ENCODE measurements at regions not wholly inside any gene's neighbourhood (a gene's known extent, or its start where the extent isn't known, plus 50 kb on each side); places are given as distances from the start of the nearest gene placed in this dataset.
A peak's percentile ranks its signal among the peaks of the same experiment; 100 is the strongest.

DNA sequence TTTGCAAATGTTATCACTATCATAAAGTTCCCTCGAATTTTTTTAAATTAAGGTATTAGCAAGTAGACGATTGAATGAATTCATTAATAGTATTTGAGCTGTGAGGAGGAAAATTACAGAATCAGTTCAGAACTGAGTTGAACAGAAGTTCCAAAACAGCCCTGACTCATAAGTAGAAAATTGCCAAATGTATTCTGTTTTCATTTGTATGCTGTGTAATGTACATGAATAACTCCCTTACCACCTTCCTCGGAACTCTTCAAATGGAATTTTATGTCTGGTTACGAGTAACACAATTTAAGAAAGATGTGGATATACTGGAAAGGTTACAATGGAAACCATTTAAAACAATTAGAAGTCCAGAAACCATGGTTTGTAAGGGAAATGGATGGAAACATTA lies 283.3 kb upstream of the FAR2 start:
- Mint-ChIP-seq H3K27me3 (peaks cover 7% of the 10 kb centered on the region), H3K4me1 (no peaks in the 10 kb centered on the region), H3K27ac (no peak overlapping the region), H3K9me3 (no peaks in the 10 kb centered on the region), H3K36me3 (no peaks in the 10 kb centered on the region), H3K4me3 (no peak overlapping the region)
- DNase-seq: no peak

- DNase-seq: no peak
- Mint-ChIP-seq H3K4me3 (no peak overlapping the region), H3K4me1 (no peaks in the 10 kb centered on the region), H3K27ac (no peak overlapping the region), H3K36me3 (no peaks in the 10 kb centered on the region), H3K9me3 (no peaks in the 10 kb centered on the region), H3K27me3 (peaks cover 4% of the 10 kb centered on the region)
Measured at GRCh38 chr12:28866296-28866695, 282.8 kb upstream of the FAR2 start.

- Mint-ChIP-seq H3K4me1 (no peaks in the 10 kb centered on the region), H3K9me3 (no peaks in the 10 kb centered on the region), H3K36me3 (no peaks in the 10 kb centered on the region), H3K27me3 (peaks cover 4% of the 10 kb centered on the region), H3K27ac (no peak overlapping the region), H3K4me3 (no peak overlapping the region)
- DNase-seq: no peak
Measured at GRCh38 chr12:28866715-28867503, 282.2 kb upstream of the FAR2 start.

DNA sequence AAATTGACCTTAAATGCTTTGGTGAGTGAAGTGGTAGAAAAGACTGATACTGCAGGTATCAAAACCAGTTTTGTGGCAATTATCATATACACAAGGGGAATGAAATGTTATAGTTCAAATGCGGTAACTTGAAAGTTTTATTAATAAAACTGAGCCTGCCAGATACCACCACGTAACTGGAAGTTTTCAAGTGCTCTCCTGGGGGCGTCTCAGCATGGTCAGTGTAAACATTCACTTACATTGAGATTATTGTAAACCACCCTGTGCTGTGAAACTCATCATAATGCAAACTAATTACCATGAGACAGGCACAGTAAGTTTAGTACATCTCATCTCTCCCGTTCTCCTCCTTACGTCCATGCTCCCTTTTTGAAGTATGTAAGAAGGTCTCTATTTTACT lies 280.7 kb upstream of the FAR2 start:
- H3K4me1 Mint-ChIP-seq: no peaks in the 10 kb centered on the region
- H3K4me3 Mint-ChIP-seq: no peak overlapping the region
- no peaks in the 10 kb centered on the region for H3K36me3 Mint-ChIP-seq
- no peak for DNase-seq
- peaks cover 4% of the 10 kb centered on the region for H3K27me3 Mint-ChIP-seq
- no peak overlapping the region for H3K27ac Mint-ChIP-seq
- H3K9me3 Mint-ChIP-seq: no peaks in the 10 kb centered on the region

- no peaks in the 10 kb centered on the region for H3K4me1 Mint-ChIP-seq
- no peak for DNase-seq
- H3K27me3 Mint-ChIP-seq: no peaks in the 10 kb centered on the region
- no peak overlapping the region for H3K27ac Mint-ChIP-seq
- H3K9me3 Mint-ChIP-seq: no peaks in the 10 kb centered on the region
- H3K36me3 Mint-ChIP-seq: no peaks in the 10 kb centered on the region
- H3K4me3 Mint-ChIP-seq: no peak overlapping the region
Measured at GRCh38 chr12:28869197-28869596, 279.9 kb upstream of the FAR2 start.

DNA sequence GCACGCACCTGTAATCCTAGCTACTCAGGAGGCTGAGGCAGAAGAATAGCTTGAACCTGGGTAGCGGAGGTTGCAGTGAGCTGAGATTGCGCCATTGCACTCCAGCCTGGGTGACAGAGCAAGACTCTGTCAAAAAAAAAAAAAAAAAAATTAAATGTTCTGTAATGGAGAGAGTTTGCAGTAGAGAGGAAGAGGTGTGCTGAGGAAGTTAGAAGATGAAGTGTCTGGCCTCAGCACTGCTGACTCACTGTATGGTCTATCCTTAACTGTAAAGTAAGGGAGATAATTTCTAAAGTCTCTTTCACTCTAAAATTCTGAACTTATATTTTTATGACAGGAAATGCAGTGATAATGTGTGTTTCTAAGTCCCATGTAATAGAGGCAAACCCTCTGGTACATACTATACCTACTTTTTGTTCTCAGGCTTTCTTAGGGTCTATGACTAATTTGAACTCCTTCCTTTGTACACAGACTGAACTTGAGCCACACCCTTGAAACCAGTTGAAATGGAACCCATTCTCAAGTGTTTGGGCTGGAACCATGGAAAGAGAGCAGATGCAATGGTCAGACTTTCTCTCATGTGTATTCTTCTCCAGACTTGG lies 278.1 kb upstream of the FAR2 start:
- no peak overlapping the region for H3K27ac Mint-ChIP-seq
- DNase-seq: no peak
- no peaks in the 10 kb centered on the region for H3K36me3 Mint-ChIP-seq
- no peaks in the 10 kb centered on the region for H3K9me3 Mint-ChIP-seq
- H3K4me3 Mint-ChIP-seq: no peak overlapping the region
- H3K27me3 Mint-ChIP-seq: no peaks in the 10 kb centered on the region
- no peaks in the 10 kb centered on the region for H3K4me1 Mint-ChIP-seq

- Mint-ChIP-seq H3K36me3 (no peaks in the 10 kb centered on the region), H3K27me3 (no peaks in the 10 kb centered on the region), H3K4me3 (no peak overlapping the region), H3K9me3 (no peaks in the 10 kb centered on the region), H3K4me1 (no peaks in the 10 kb centered on the region), H3K27ac (no peak overlapping the region)
- DNase-seq: peak; percentile 4
Measured at GRCh38 chr12:28872654-28873268, 276.3 kb upstream of the FAR2 start.

- Mint-ChIP-seq H3K27ac (no peak overlapping the region), H3K36me3 (no peaks in the 10 kb centered on the region), H3K9me3 (no peaks in the 10 kb centered on the region), H3K4me3 (no peak overlapping the region), H3K27me3 (no peaks in the 10 kb centered on the region), H3K4me1 (no peaks in the 10 kb centered on the region)
- no peak for DNase-seq
Measured at GRCh38 chr12:28874758-28875157, 274.3 kb upstream of the FAR2 start.

- no peaks in the 10 kb centered on the region for H3K4me1 Mint-ChIP-seq
- H3K9me3 Mint-ChIP-seq: no peaks in the 10 kb centered on the region
- H3K27me3 Mint-ChIP-seq: no peaks in the 10 kb centered on the region
- H3K36me3 Mint-ChIP-seq: no peaks in the 10 kb centered on the region
- H3K27ac Mint-ChIP-seq: no peak overlapping the region
- H3K4me3 Mint-ChIP-seq: no peak overlapping the region
- DNase-seq: no peak
Measured at GRCh38 chr12:28876196-28876798, 272.8 kb upstream of the FAR2 start.

DNA sequence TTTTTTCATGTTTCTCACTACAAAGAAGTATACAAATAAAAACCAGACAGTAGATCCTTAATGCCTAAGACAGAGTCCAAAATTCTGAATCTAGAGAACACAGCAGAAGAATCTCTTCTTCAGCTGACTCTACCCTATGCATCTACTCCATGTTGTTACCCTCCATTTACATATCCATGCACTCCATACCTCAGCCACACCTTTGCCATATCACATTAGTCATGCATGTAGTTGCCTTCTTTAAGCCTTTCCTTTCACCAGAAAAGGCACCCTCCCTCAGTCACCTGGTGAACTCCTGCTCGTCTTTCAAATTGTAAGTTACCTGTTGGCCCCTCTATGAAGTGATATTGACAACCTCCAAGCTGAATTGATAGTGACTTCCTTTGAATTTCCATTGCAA lies 271.2 kb upstream of the FAR2 start:
- no peak for DNase-seq
- Mint-ChIP-seq H3K27ac (no peak overlapping the region), H3K27me3 (no peaks in the 10 kb centered on the region), H3K4me1 (no peaks in the 10 kb centered on the region), H3K9me3 (no peaks in the 10 kb centered on the region), H3K4me3 (no peak overlapping the region), H3K36me3 (no peaks in the 10 kb centered on the region)

- Mint-ChIP-seq H3K27ac (no peak overlapping the region), H3K4me3 (no peak overlapping the region), H3K36me3 (no peaks in the 10 kb centered on the region), H3K27me3 (no peaks in the 10 kb centered on the region), H3K4me1 (no peaks in the 10 kb centered on the region), H3K9me3 (no peaks in the 10 kb centered on the region)
- no peak for DNase-seq
Measured at GRCh38 chr12:28878629-28879028, 270.4 kb upstream of the FAR2 start.

- H3K27me3 Mint-ChIP-seq: no peaks in the 10 kb centered on the region
- no peaks in the 10 kb centered on the region for H3K9me3 Mint-ChIP-seq
- no peak overlapping the region for H3K4me3 Mint-ChIP-seq
- no peaks in the 10 kb centered on the region for H3K4me1 Mint-ChIP-seq
- H3K27ac Mint-ChIP-seq: no peak overlapping the region
- DNase-seq: no peak
- no peaks in the 10 kb centered on the region for H3K36me3 Mint-ChIP-seq
Measured at GRCh38 chr12:28879379-28879778, 269.7 kb upstream of the FAR2 start.

DNA sequence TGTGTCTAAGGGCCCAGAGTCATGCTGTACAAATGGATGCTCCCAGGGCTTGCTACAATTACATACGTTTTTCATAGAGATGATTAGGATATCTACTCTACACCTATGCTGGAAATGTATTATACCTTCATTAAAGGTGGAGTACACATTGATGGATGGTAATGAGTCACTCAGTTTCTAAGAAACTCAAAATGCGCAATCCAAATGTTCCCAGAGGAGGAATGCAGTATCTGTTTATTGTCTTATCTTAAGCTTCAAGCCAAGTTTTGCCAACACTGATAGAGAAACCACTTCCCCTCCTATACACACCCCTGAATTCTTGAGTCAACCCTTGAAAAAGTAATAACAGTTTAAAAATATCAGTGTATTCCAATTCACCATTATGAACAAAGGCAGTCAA lies 266.6 kb upstream of the FAR2 start:
- Mint-ChIP-seq H3K4me1 (no peaks in the 10 kb centered on the region), H3K27me3 (no peaks in the 10 kb centered on the region), H3K9me3 (no peaks in the 10 kb centered on the region), H3K36me3 (no peaks in the 10 kb centered on the region), H3K4me3 (no peak overlapping the region), H3K27ac (no peak overlapping the region)
- DNase-seq: no peak

DNA sequence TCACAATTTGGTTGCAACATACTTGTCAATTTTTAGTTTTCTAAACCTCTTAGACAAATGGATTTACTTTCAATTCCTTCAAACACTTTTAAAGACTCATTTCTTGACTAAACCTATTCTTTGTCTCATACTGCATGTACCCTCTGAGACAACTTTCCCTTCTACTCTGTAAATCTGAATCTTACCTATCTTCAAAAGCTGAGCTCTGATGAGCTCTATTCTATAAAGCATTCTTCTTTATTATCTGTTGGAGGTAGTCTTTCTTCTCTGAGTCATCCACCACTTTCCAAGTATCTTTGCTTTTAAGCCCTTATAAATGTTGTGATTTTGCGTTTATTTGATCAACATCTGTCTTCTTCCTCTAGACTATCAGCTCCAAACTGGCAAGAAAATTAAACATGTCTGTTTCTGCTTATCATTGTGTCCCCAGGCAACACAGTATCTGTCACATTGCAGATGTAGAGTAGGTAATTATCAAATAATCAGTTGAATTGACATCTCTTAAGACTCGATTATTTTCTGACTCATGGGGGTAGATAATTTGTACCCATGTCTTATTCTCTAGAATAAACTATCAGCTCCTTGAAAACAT lies 265.6 kb upstream of the FAR2 start:
- Mint-ChIP-seq H3K4me1 (no peaks in the 10 kb centered on the region), H3K36me3 (no peaks in the 10 kb centered on the region), H3K27ac (no peak overlapping the region), H3K27me3 (no peaks in the 10 kb centered on the region), H3K9me3 (no peaks in the 10 kb centered on the region), H3K4me3 (no peak overlapping the region)
- no peak for DNase-seq

DNA sequence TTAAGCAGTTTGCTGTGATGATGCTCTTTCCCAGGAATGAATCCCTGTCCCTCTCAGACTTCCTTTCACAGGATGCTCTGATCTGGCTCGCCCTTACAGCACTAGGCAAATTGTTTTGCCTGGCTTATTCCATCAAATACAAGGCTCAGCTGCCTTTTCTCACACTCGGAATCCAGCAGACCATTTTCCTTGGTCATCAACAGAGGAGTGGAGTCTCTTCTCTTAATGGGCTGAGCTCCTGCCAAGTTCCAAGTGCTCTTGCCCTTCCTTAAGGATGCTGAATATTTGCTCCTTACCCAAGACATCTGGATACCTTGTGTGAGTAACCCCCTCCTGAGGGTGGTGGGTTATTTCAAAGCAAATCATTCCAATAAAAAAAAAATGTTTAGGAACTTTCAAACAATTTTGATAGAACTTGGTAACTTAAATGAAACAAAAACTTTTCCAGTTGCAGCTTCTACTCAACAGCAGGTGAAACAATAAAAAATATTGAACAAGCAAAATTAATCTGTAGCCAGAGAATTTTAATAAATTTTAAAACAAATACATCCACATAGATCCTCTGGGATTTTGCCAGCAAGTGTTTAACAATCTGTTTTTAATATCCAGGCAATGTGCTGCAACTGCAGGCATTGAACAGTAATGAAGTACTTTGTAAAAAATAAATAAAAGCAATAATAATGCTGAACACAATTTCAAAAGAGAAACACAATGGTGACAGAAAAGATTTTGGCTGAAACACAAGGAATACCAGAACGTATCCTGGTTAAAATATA lies 264.0 kb upstream of the FAR2 start:
- Mint-ChIP-seq H3K36me3 (no peaks in the 10 kb centered on the region), H3K27me3 (no peaks in the 10 kb centered on the region), H3K4me1 (no peaks in the 10 kb centered on the region), H3K9me3 (no peaks in the 10 kb centered on the region), H3K27ac (no peak overlapping the region), H3K4me3 (no peak overlapping the region)
- DNase-seq: no peak
